B cell (primary cell): ENCODE measurements at regions not wholly inside any gene's neighbourhood (a gene's known extent, or its start where the extent isn't known, plus 50 kb on each side); places are given as distances from the start of the nearest gene placed in this dataset.

ENCODE experiments used
- ATAC-seq: fragments of 200-7000 bp; cut with Tn5 transposase; one replicate; pipeline ENCODE4 v1.10.0; 2021; ENCODE audit warnings: low read depth, mild to moderate bottlenecking, moderate number of reproducible peaks, moderate library complexity
- CTCF ChIA-PET: fragments of 350-600 bp; sonication (Branson Sonifier 250); formaldehyde crosslinking; loops from one replicate; lab custom pipeline; 2021; ENCODE audit warnings: antibody characterized with exemption, inconsistent platforms; lab: Charles Lee
- POLR2A ChIA-PET: fragments of 350-600 bp; sonication (Branson Sonifier 250); formaldehyde crosslinking; loops from one replicate; lab custom pipeline; 2021; ENCODE audit warnings: antibody characterized with exemption; lab: Charles Lee
- DNase-seq: peaks from one replicate; pipeline ENCODE4 v3.0.0; 2013
- H2AFZ ChIP-seq: 2 replicates; pipeline ENCODE4 v1.6.1; 2012; ENCODE audit warnings: mild to moderate bottlenecking, low read depth, low read length; ENCODE audit not compliant: insufficient read depth, poor library complexity, severe bottlenecking
- H3K27ac ChIP-seq, 2 donors: 1 replicate in 1 of 2; 2 replicates in 1 of 2; pipeline ENCODE4 v1.5.1; 2012 to 2013; ENCODE audit warnings: low read length in 2 of 2, mild to moderate bottlenecking in 2 of 2, moderate library complexity in 1 of 2
- H3K27me3 ChIP-seq, 4 experiments: fragments of 200-600 bp in 1 of 4; sonication (generic) in 1 of 4; replicated peaks in 1 of 4; 1 replicate in 2 of 4; 2 replicates in 2 of 4; pipeline versions ENCODE4 v1.6.1 to v1.7.0; 2013 to 2016; ENCODE audit warnings: low read length in 3 of 4, mild to moderate bottlenecking in 2 of 4, mixed read lengths in 1 of 4, moderate library complexity in 1 of 4; ENCODE audit not compliant: insufficient read depth in 4 of 4, control insufficient read depth in 3 of 4; ENCODE audit errors: control extremely low read depth in 1 of 4
- H3K36me3 ChIP-seq, 2 experiments: replicated peaks in 1 of 2; 1 replicate in 1 of 2; 2 replicates in 1 of 2; pipeline versions ENCODE4 v1.6.1 to v1.7.1; 2013; ENCODE audit warnings: low read length in 1 of 2; ENCODE audit not compliant: insufficient read depth in 2 of 2, control insufficient read depth in 1 of 2; ENCODE audit errors: control extremely low read depth in 1 of 2, extremely low read depth in 1 of 2
- H3K4me1 ChIP-seq, 2 donors: fragments of 200-600 bp in 1 of 2; sonication (generic) in 1 of 2; 1 replicate in 1 of 2; 2 replicates in 1 of 2; pipeline versions ENCODE4 v1.5.1 to v1.6.1; 2013 to 2017; ENCODE audit warnings: low read length in 2 of 2; ENCODE audit not compliant: control insufficient read depth in 2 of 2, insufficient read depth in 2 of 2
- H3K4me2 ChIP-seq: replicated peaks from 2 replicates; pipeline ENCODE3; 2012; ENCODE audit warnings: mild to moderate bottlenecking, low read depth, low read length; ENCODE audit not compliant: poor library complexity, severe bottlenecking
- H3K4me3 ChIP-seq, 5 experiments: fragments of 200-600 bp in 1 of 5; sonication (generic) in 1 of 5; 1 replicate in 3 of 5; 2 replicates in 2 of 5; pipeline versions ENCODE4 v1.5.1 to v1.7.0; 2011 to 2016; ENCODE audit warnings: low read length in 4 of 5, mild to moderate bottlenecking in 4 of 5, low read depth in 2 of 5, control low read depth in 1 of 5, moderate library complexity in 1 of 5; ENCODE audit not compliant: insufficient read depth in 1 of 5; ENCODE audit errors: control extremely low read depth in 1 of 5, extremely low read depth in 1 of 5
- H3K79me2 ChIP-seq: fragments of 200-600 bp; sonication (generic); one replicate; pipeline ENCODE4 v1.6.0; 2016; ENCODE audit warnings: low read length; ENCODE audit not compliant: control insufficient read depth, insufficient read depth
- H3K9ac ChIP-seq: fragments of 200-600 bp; sonication (generic); 2 replicates; pipeline ENCODE4 v1.6.1; 2017; ENCODE audit warnings: mild to moderate bottlenecking, low read length, moderate library complexity
- H3K9me3 ChIP-seq, 3 donors: one replicate each; pipeline versions ENCODE4 v1.6.1 to v1.7.1; 2013; ENCODE audit warnings: low read length in 2 of 3; ENCODE audit not compliant: control insufficient read depth in 2 of 3, insufficient read depth in 1 of 3; ENCODE audit errors: control extremely low read depth in 1 of 3
- H4K20me1 ChIP-seq: 2 replicates; pipeline ENCODE4 v1.6.0; 2012; ENCODE audit warnings: mild to moderate bottlenecking, low read length; ENCODE audit not compliant: insufficient read depth, control insufficient read depth, poor library complexity, severe bottlenecking
- H3K27ac Mint-ChIP-seq: one replicate; pipeline ENCODE4 v1.8.0; 2021; ENCODE audit warnings: mixed read lengths
- H3K27me3 Mint-ChIP-seq: one replicate; pipeline ENCODE4 v1.8.0; 2021; ENCODE audit warnings: mixed read lengths
- H3K4me1 Mint-ChIP-seq: one replicate; pipeline ENCODE4 v1.8.0; 2021; ENCODE audit warnings: mixed read lengths
- H3K4me3 Mint-ChIP-seq: one replicate; pipeline ENCODE4 v1.8.0; 2021; ENCODE audit warnings: mixed read lengths
- H3K9me3 Mint-ChIP-seq: one replicate; pipeline ENCODE4 v1.8.0; 2022; ENCODE audit warnings: mixed read lengths; ENCODE audit not compliant: insufficient read depth
- CTCF ChIP-seq: fragments of 200-600 bp; IDR thresholded peaks from one replicate; pipeline ENCODE4 v1.8.0; 2022; ENCODE audit warnings: antibody characterized with exemption, mild to moderate bottlenecking
- EZH2 ChIP-seq: IDR thresholded peaks from 2 replicates; pipeline ENCODE4 v1.6.1; 2012; ENCODE audit warnings: borderline replicate concordance, low read depth, mild to moderate bottlenecking, moderate library complexity, low read length; ENCODE audit not compliant: insufficient read depth, poor library complexity, severe bottlenecking
- WGBS: methylation state at CpG from one replicate; pipeline ENCODE4 v1.1.5; 2013; ENCODE audit warnings: missing lambda C conversion rate; ENCODE audit not compliant: insufficient coverage; 5-methylcytosine and 5-hydroxymethylcytosine counted together
- intact Hi-C: fragments of 100-400 bp; cut with micrococcal nuclease; formaldehyde crosslinking; loops from one replicate; pipeline ENCODE4 v1.10.0; 2022

DNA sequence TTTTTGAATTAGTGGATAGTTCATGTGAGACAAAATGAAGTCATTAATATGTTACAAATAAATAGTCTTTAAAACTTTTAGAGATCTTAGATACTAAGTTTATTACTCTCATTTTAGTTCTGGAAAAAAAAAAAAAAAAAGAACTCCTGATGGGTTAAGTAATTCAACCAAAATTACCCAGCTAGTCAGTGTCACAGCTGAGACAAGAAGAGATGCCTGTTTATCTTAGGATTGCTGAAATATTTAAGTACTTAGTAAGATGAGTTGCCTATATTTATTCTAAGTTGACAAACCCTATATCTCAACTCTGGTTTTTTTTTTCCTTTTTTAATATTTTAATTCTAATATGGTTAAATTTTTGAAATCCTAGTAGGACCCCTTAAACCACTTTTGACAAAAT, 781.0 kb upstream of the LRRN3 start:
- Histone ChIP-seq H3K79me2 (no peaks in the 10 kb centered on the region), H3K4me3 (no peak overlapping the region), H3K27me3 (no peaks in the 10 kb centered on the region), H4K20me1 (no peaks in the 10 kb centered on the region), H3K4me2 (no peak overlapping the region), H3K9me3 (no peaks in the 10 kb centered on the region), H3K27ac (no peak overlapping the region), H3K4me1 (no peaks in the 10 kb centered on the region), H2AFZ (no peak overlapping the region), H3K9ac (no peak overlapping the region), H3K36me3 (no peaks in the 10 kb centered on the region)
- ChIA-PET POLR2A (no interaction called here), CTCF (no interaction called here)
- peaks cover 2% of the 10 kb centered on the region for H3K9me3 Mint-ChIP-seq
- DNase-seq (no peak), ATAC-seq (no peak)
- no peak for TF ChIP-seq EZH2
- no peak for TF ChIP-seq CTCF
- H3K4me3 Mint-ChIP-seq: no peak overlapping the region
- H3K27me3 Mint-ChIP-seq: no peaks in the 10 kb centered on the region
- intact Hi-C loops: no loop called here
- H3K4me1 Mint-ChIP-seq: no peaks in the 10 kb centered on the region
- H3K27ac Mint-ChIP-seq: no peak overlapping the region

DNA sequence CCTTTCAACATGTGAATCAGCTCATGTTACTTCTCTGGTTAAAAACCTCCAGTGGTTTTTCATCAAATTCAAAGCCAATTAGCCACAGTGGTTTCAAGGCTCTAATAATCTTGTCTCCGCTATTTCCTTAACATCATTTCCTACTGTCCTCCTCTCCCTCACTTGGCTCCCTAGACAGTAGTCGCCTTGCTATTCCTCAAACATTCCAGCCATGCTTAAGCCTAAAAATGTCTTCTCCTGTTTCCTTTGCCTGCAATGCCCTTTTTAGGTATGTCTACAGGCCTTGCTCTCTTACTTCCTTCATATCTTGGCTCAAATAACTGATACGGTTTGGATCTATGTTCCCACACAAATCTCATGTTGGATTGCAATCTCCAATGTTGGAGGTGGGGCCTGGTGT, 779.4 kb upstream of the LRRN3 start:
- no peak overlapping the region for H3K27ac ChIP-seq
- H3K36me3 ChIP-seq: no peaks in the 10 kb centered on the region
- H2AFZ ChIP-seq: no peak overlapping the region
- no peak overlapping the region for H3K9ac ChIP-seq
- ChIA-PET CTCF (no interaction called here), POLR2A (no interaction called here)
- TF ChIP-seq EZH2 (no peak), CTCF (no peak)
- no peak overlapping the region for H3K4me2 ChIP-seq
- DNase-seq (no peak), ATAC-seq (no peak)
- no peaks in the 10 kb centered on the region for H4K20me1 ChIP-seq
- intact Hi-C loops: no loop called here
- 100% methylated on average over 2 of the region's 3 CpGs for WGBS
- no peak overlapping the region for H3K4me3 Mint-ChIP-seq
- no peaks in the 10 kb centered on the region for H3K4me1 Mint-ChIP-seq
- no peaks in the 10 kb centered on the region for H3K9me3 ChIP-seq
- H3K9me3 Mint-ChIP-seq: peaks cover 2% of the 10 kb centered on the region
- no peaks in the 10 kb centered on the region for H3K27me3 Mint-ChIP-seq
- H3K4me1 ChIP-seq: no peaks in the 10 kb centered on the region
- no peak overlapping the region for H3K27ac Mint-ChIP-seq
- H3K27me3 ChIP-seq: no peaks in the 10 kb centered on the region
- H3K79me2 ChIP-seq: no peaks in the 10 kb centered on the region
- H3K4me3 ChIP-seq: no peak overlapping the region
